Neural cell (in vitro differentiated cells): ENCODE measurements at regions not wholly inside any gene's neighbourhood (a gene's known extent, or its start where the extent isn't known, plus 50 kb on each side); places are given as distances from the start of the nearest gene placed in this dataset.

ENCODE experiments used
- H2AFZ ChIP-seq: fragments of 200-600, 300-800 bp; sonication (generic), shearing (Covaris generic); 2 replicates; pipeline ENCODE4 v1.6.0; 2014; ENCODE audit warnings: low read depth, mild to moderate bottlenecking, antibody characterized with exemption, low read length, moderate library complexity
- H3F3A ChIP-seq: fragments of 200-600 bp; shearing (Covaris generic); 2 replicates; pipeline ENCODE4 v1.6.1; 2016; ENCODE audit warnings: mild to moderate bottlenecking, moderate library complexity, mixed read lengths, antibody characterized with exemption, low read length; ENCODE audit not compliant: insufficient read depth, poor library complexity, severe bottlenecking
- H3K27ac ChIP-seq: fragments of 200-600, 300-800 bp; sonication (generic), shearing (Covaris generic); 2 replicates; pipeline ENCODE4 v1.5.1; 2014; ENCODE audit warnings: mild to moderate bottlenecking, low read length, moderate library complexity
- H3K27me3 ChIP-seq: fragments of 300-800, 200-600 bp; sonication (generic), shearing (Covaris generic); 2 replicates; pipeline ENCODE4 v1.6.0; 2014; ENCODE audit warnings: mild to moderate bottlenecking, low read depth, low read length, moderate library complexity; ENCODE audit not compliant: insufficient read depth
- H3K36me3 ChIP-seq: fragments of 300-800, 200-600 bp; sonication (generic), shearing (Covaris generic); 2 replicates; pipeline ENCODE4 v1.5.1; 2014; ENCODE audit warnings: mild to moderate bottlenecking, antibody characterized with exemption, low read length, moderate library complexity; ENCODE audit not compliant: insufficient read depth
- H3K4me2 ChIP-seq: fragments of 300-800, 200-600 bp; sonication (generic), shearing (Covaris generic); 2 replicates; pipeline ENCODE4 v1.6.0; 2014; ENCODE audit warnings: mild to moderate bottlenecking, low read length
- H3K4me3 ChIP-seq: fragments of 300-800, 200-600 bp; sonication (generic), shearing (Covaris generic); 2 replicates; pipeline ENCODE4 v1.5.1; 2014; ENCODE audit warnings: mild to moderate bottlenecking, low read length, moderate library complexity
- H3K79me2 ChIP-seq: fragments of 200-600 bp; shearing (Covaris generic); replicated peaks from 2 replicates; pipeline ENCODE4 v1.6.0; 2014; ENCODE audit warnings: mild to moderate bottlenecking, low read length, moderate library complexity; ENCODE audit not compliant: insufficient read depth
- H3K9ac ChIP-seq: fragments of 300-800, 200-600 bp; sonication (generic), shearing (Covaris generic); 2 replicates; pipeline ENCODE4 v1.6.1; 2016; ENCODE audit warnings: mild to moderate bottlenecking, low read length, mixed read lengths
- H3K9me2 ChIP-seq: fragments of 200-600 bp; shearing (Covaris generic); 2 replicates; pipeline ENCODE4 v1.6.1; 2016; ENCODE audit warnings: mild to moderate bottlenecking, low read length, mixed read lengths; ENCODE audit not compliant: insufficient read depth
- H3K9me3 ChIP-seq: fragments of 200-600, 300-800 bp; sonication (generic), shearing (Covaris generic); 2 replicates; pipeline ENCODE4 v1.6.1; 2016; ENCODE audit warnings: mild to moderate bottlenecking, mixed run types, low read length, moderate library complexity, mixed read lengths
- H4K20me1 ChIP-seq: fragments of 200-600 bp; shearing (Covaris generic); 2 replicates; pipeline ENCODE4 v1.6.1; 2016; ENCODE audit warnings: mild to moderate bottlenecking, mixed run types; ENCODE audit not compliant: insufficient read depth
- CTCF ChIP-seq: fragments of 450-650 bp; IDR thresholded peaks from 2 replicates; pipeline ENCODE4 v1.5.1; 2014; ENCODE audit warnings: antibody characterized with exemption, mild to moderate bottlenecking, moderate library complexity; ENCODE audit not compliant: poor library complexity, severe bottlenecking
- EP300 ChIP-seq: fragments of 450-650 bp; conservative IDR thresholded peaks from 2 replicates; pipeline ENCODE4 v1.6.1; 2014; ENCODE audit warnings: antibody characterized with exemption, mild to moderate bottlenecking, moderate library complexity; ENCODE audit not compliant: poor library complexity, severe bottlenecking
- EZH2 ChIP-seq: fragments of 200-600, 300-800 bp; shearing (Covaris generic), sonication (generic); IDR thresholded peaks from 2 replicates; pipeline ENCODE4 v1.6.1; 2014; ENCODE audit warnings: antibody characterized with exemption, low read length, borderline replicate concordance, mild to moderate bottlenecking; ENCODE audit not compliant: insufficient read depth, poor library complexity, severe bottlenecking
- MXI1 ChIP-seq: fragments of 450-650 bp; conservative IDR thresholded peaks from 2 replicates; pipeline ENCODE4 v1.6.1; 2014; ENCODE audit warnings: antibody characterized with exemption, mild to moderate bottlenecking; ENCODE audit not compliant: poor library complexity, severe bottlenecking
- POLR2AphosphoS5 ChIP-seq: IDR thresholded peaks from 2 replicates; pipeline ENCODE4 v1.6.1; 2012
- RAD21 ChIP-seq: fragments of 450-650 bp; conservative IDR thresholded peaks from 2 replicates; pipeline ENCODE4 v1.6.1; 2014; ENCODE audit warnings: antibody characterized with exemption, mild to moderate bottlenecking, moderate library complexity
- SMC3 ChIP-seq: fragments of 450-650 bp; conservative IDR thresholded peaks from 2 replicates; pipeline ENCODE4 v1.6.1; 2014; ENCODE audit warnings: antibody characterized with exemption, mild to moderate bottlenecking, moderate library complexity; ENCODE audit not compliant: poor library complexity
- TAF1 ChIP-seq: IDR thresholded peaks from 2 replicates; pipeline ENCODE4 v1.6.1; 2012; ENCODE audit warnings: low read depth
- TF ChIP-seq, protein P1 (sequence below): IDR thresholded peaks from 2 replicates; pipeline ENCODE4 v1.6.1; 2012; ENCODE audit warnings: borderline replicate concordance

GRCh38 chr20:39190666-39191570, 228.8 kb downstream of the DHX35 start:
- H3K4me2 ChIP-seq = no peak overlapping the region
- no peaks in the 10 kb centered on the region for H3K79me2 ChIP-seq
- H3K27ac ChIP-seq = no peak overlapping the region
- H3K27me3 ChIP-seq = no peaks in the 10 kb centered on the region
- H4K20me1 ChIP-seq = no peaks in the 10 kb centered on the region
- TF ChIP-seq, protein P1, sequence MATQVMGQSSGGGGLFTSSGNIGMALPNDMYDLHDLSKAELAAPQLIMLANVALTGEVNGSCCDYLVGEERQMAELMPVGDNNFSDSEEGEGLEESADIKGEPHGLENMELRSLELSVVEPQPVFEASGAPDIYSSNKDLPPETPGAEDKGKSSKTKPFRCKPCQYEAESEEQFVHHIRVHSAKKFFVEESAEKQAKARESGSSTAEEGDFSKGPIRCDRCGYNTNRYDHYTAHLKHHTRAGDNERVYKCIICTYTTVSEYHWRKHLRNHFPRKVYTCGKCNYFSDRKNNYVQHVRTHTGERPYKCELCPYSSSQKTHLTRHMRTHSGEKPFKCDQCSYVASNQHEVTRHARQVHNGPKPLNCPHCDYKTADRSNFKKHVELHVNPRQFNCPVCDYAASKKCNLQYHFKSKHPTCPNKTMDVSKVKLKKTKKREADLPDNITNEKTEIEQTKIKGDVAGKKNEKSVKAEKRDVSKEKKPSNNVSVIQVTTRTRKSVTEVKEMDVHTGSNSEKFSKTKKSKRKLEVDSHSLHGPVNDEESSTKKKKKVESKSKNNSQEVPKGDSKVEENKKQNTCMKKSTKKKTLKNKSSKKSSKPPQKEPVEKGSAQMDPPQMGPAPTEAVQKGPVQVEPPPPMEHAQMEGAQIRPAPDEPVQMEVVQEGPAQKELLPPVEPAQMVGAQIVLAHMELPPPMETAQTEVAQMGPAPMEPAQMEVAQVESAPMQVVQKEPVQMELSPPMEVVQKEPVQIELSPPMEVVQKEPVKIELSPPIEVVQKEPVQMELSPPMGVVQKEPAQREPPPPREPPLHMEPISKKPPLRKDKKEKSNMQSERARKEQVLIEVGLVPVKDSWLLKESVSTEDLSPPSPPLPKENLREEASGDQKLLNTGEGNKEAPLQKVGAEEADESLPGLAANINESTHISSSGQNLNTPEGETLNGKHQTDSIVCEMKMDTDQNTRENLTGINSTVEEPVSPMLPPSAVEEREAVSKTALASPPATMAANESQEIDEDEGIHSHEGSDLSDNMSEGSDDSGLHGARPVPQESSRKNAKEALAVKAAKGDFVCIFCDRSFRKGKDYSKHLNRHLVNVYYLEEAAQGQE = no peak
- TF ChIP-seq EZH2 (no peak), MXI1 (no peak), SMC3 (no peak), TAF1 (no peak), POLR2AphosphoS5 (no peak), CTCF (no peak)
- H2AFZ ChIP-seq = no peak overlapping the region
- no peaks in the 10 kb centered on the region for H3F3A ChIP-seq
- no peak overlapping the region for H3K4me3 ChIP-seq
- H3K9ac ChIP-seq = no peak overlapping the region
- H3K9me2 ChIP-seq = no peaks in the 10 kb centered on the region
- H3K36me3 ChIP-seq = no peaks in the 10 kb centered on the region
- no peaks in the 10 kb centered on the region for H3K9me3 ChIP-seq

- H4K20me1 ChIP-seq = no peaks in the 10 kb centered on the region
- TF ChIP-seq SMC3 (no peak), EZH2 (no peak), EP300 (no peak), TAF1 (no peak), CTCF (no peak), POLR2AphosphoS5 (no peak), RAD21 (no peak), MXI1 (no peak)
- TF ChIP-seq, protein P1 = no peak
- H3K4me2 ChIP-seq = no peak overlapping the region
- H3F3A ChIP-seq = no peaks in the 10 kb centered on the region
- H3K9me2 ChIP-seq = no peaks in the 10 kb centered on the region
- no peaks in the 10 kb centered on the region for H3K27me3 ChIP-seq
- H2AFZ ChIP-seq = no peak overlapping the region
- no peaks in the 10 kb centered on the region for H3K79me2 ChIP-seq
- peaks cover 12% of the 10 kb centered on the region for H3K9me3 ChIP-seq
- H3K4me3 ChIP-seq = no peak overlapping the region
- no peak overlapping the region for H3K27ac ChIP-seq
- no peak overlapping the region for H3K9ac ChIP-seq
- no peaks in the 10 kb centered on the region for H3K36me3 ChIP-seq
These were observed 226.2 kb downstream of the DHX35 start for GRCh38 chr20:39188266-39188765.
